K562 (cell line): ENCODE measurements at regions not wholly inside any gene's neighbourhood (a gene's known extent, or its start where the extent isn't known, plus 50 kb on each side); places are given as distances from the start of the nearest gene placed in this dataset.

ENCODE experiments used
- JUND ChIP-seq, 2 experiments: IDR thresholded peaks; 2 replicates in 1 of 2; 3 replicates in 1 of 2; pipeline ENCODE4 v1.6.1; 2011; ENCODE audit warnings: borderline replicate concordance in 2 of 2, low read depth in 2 of 2, low read length in 2 of 2, improper control_type of control experiment in 1 of 2, missing biosample characterization in 1 of 2, missing genetic modification characterization in 1 of 2, missing genetic modification reagents in 1 of 2
- ZNF274 ChIP-seq: IDR thresholded peaks from 2 replicates; pipeline ENCODE4 v1.6.1; 2011; ENCODE audit warnings: low read depth, mild to moderate bottlenecking, low read length, moderate library complexity, borderline replicate concordance
- TF ChIP-seq, protein P1 (sequence below): fragments of 450-650 bp; IDR thresholded peaks from 2 replicates; pipeline ENCODE4 v1.6.1; 2018; ENCODE audit warnings: mild to moderate bottlenecking, low read depth; ENCODE audit not compliant: partially characterized antibody

GRCh38 chr4:64897683-64898082, 488.4 kb upstream of the TECRL start:
- no peak for TF ChIP-seq ZNF274
- no peak for TF ChIP-seq JUND (IDR thresholded peaks at IDR 0.05; ENCODE audit: borderline replicate concordance, low read depth, low read length)
- TF ChIP-seq JUND (tag; IDR thresholded peaks at IDR 0.05; ENCODE audit: borderline replicate concordance, low read depth, low read length): no peak
- TF ChIP-seq, protein P1, sequence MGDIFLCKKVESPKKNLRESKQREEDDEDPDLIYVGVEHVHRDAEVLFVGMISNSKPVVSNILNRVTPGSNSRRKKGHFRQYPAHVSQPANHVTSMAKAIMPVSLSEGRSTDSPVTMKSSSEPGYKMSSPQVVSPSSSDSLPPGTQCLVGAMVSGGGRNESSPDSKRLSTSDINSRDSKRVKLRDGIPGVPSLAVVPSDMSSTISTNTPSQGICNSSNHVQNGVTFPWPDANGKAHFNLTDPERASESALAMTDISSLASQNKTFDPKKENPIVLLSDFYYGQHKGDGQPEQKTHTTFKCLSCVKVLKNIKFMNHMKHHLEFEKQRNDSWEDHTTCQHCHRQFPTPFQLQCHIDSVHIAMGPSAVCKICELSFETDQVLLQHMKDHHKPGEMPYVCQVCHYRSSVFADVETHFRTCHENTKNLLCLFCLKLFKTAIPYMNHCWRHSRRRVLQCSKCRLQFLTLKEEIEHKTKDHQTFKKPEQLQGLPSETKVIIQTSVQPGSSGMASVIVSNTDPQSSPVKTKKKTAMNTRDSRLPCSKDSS: no peak
